ENCODE measurements at regions not wholly inside any gene's neighbourhood (a gene's known extent, or its start where the extent isn't known, plus 50 kb on each side); places are given as distances from the start of the nearest gene placed in this dataset.

DNA sequence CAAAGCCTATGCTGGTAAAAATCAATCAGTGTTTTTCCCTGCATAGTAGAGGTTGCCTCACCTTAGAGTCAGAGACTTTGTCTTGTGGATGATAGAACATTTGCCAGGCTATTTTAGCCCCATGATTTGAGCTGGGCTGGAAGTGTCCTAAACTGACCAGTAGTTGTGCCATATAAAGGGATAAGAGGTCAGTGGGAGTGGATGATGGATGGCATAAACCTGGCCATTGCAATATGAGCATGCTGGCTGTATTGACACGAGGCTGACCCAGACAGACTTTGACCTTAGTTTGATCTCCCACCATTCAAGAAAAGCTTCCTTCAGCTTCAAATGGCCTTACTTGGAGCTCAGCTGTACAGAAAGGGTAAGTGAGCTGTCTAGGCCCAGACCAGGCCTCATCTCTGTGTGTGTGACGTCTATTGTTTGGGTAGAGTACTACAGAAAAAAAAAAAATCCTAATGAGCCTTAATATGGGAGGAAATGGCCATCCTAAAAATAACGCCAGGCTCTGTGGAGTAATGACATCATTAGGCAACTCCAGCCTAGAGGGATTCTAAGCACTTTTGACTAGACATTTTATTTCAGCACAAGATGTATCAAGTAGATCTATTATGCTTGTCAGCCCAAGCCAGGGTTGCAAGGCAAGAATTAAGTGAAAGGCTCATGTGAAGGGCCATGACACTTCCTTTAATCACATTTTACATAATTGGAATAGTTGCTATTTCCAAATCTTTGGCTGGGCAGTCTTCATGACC, 51.3 kb upstream of the CADM1 start:
- no peak for DNase-seq (ENCODE audit: low read depth)
